Testis (tissue), 2 donors: ENCODE measurements at regions not wholly inside any gene's neighbourhood (a gene's known extent, or its start where the extent isn't known, plus 50 kb on each side); places are given as distances from the start of the nearest gene placed in this dataset.

ENCODE experiments used
- DNase-seq: peaks from one replicate; pipeline ENCODE4 v3.0.0-alpha.2; 2019
- H3K27ac ChIP-seq, 2 donors: fragments of 200-600 bp; sonication (generic); one replicate each; pipeline ENCODE4 v1.5.1; 2019
- H3K27me3 ChIP-seq: fragments of 200-600 bp; sonication (generic); one replicate; pipeline ENCODE4 v1.5.1; 2019
- H3K36me3 ChIP-seq: fragments of 200-600 bp; sonication (generic); one replicate; pipeline ENCODE4 v1.5.1; 2017; ENCODE audit warnings: low read depth; ENCODE audit errors: missing control alignments
- H3K4me1 ChIP-seq: fragments of 200-600 bp; sonication (generic); one replicate; pipeline ENCODE4 v1.5.1; 2019
- H3K4me3 ChIP-seq, 2 donors: fragments of 200-600 bp; sonication (generic); one replicate each; pipeline ENCODE4 v1.5.1; 2017 to 2019
- H3K9me3 ChIP-seq: fragments of 200-600 bp; sonication (generic); one replicate; pipeline ENCODE4 v1.5.1; 2017
- POLR2A ChIP-seq: fragments of 450-650 bp; IDR thresholded peaks from one replicate; pipeline ENCODE4 v1.6.1; 2017; ENCODE audit warnings: antibody characterized with exemption, mild to moderate bottlenecking, moderate library complexity
- WGBS, 2 donors: methylation state at CpG; one replicate each; pipeline ENCODE4 v1.1.5; 2018; 5-methylcytosine and 5-hydroxymethylcytosine counted together
- intact Hi-C: fragments of 100-400 bp; cut with DNase I; formaldehyde crosslinking; loops from one replicate; pipeline ENCODE4 v1.15.1; 2023; ENCODE audit warnings: low total_unique reads
- TF ChIP-seq, protein P1 (sequence below), 3 experiments: fragments of 450-650 bp in 2 of 3; fragments of 200-600 bp in 1 of 3; sonication (generic) in 1 of 3; IDR thresholded peaks; one replicate each; pipeline ENCODE4 v1.5.1; 2016 to 2019; ENCODE audit warnings: antibody characterized with exemption in 3 of 3, mild to moderate bottlenecking in 2 of 3, moderate library complexity in 1 of 3

DNA sequence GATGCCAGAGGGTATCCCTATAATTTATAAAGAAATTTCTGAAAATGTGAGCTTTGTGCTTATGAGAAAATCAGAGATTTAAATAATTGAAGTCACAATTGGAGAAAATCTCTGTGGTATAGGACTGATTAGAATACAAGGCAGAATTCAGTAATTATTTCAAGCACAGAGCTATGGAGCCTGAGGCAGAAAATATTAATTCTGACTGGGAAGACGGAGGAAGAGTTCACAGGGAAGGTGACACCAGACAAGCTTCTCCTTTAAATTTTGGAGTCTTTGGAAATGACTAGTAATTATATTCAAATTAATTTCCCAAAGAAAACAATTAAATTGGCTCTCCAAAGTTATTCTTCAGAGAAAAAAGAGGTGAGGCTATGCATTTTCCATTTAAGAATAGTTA is 121.5 kb downstream of the CHRM3 start:
- no peak overlapping the region for H3K4me3 ChIP-seq
- H3K9me3 ChIP-seq: no peaks in the 10 kb centered on the region
- TF ChIP-seq, protein P1, sequence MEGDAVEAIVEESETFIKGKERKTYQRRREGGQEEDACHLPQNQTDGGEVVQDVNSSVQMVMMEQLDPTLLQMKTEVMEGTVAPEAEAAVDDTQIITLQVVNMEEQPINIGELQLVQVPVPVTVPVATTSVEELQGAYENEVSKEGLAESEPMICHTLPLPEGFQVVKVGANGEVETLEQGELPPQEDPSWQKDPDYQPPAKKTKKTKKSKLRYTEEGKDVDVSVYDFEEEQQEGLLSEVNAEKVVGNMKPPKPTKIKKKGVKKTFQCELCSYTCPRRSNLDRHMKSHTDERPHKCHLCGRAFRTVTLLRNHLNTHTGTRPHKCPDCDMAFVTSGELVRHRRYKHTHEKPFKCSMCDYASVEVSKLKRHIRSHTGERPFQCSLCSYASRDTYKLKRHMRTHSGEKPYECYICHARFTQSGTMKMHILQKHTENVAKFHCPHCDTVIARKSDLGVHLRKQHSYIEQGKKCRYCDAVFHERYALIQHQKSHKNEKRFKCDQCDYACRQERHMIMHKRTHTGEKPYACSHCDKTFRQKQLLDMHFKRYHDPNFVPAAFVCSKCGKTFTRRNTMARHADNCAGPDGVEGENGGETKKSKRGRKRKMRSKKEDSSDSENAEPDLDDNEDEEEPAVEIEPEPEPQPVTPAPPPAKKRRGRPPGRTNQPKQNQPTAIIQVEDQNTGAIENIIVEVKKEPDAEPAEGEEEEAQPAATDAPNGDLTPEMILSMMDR (IDR thresholded peaks at IDR 0.05): no peak
- TF ChIP-seq POLR2A: no peak
- WGBS, 2 donors: 91 to 97% methylated on average over 1 of the region's 1 CpG
- H3K27me3 ChIP-seq: no peaks in the 10 kb centered on the region
- no peak overlapping the region for H3K27ac ChIP-seq
- no peaks in the 10 kb centered on the region for H3K4me1 ChIP-seq
- no peaks in the 10 kb centered on the region for H3K36me3 ChIP-seq
- DNase-seq: no peak
- intact Hi-C loops: no loop called here

DNA sequence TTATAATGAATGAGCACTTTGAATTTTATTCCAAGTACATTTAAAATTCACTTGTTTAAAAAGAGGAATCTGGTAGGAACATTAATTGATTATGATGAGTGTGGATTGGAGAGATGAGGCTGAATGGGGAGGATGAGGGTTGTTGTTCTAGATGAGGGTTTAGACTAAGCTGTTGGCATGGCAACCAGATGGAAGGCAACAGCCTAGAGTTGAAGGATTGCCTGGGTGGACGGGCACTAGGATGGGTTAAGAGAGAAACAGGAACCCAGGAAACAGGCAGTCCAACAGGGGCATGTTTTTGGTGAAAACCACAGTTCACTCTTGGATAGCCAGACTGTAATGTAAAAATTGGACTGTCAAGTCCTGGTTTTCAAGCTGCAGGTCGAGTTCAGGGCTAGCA is 125.5 kb downstream of the CHRM3 start:
- no peak for DNase-seq
- TF ChIP-seq, protein P1 (IDR thresholded peaks at IDR 0.05): no peak
- TF ChIP-seq POLR2A: no peak
- H3K4me3 ChIP-seq: no peak overlapping the region
- WGBS, 2 donors: 79 to 88% methylated on average over 2 of the region's 2 CpGs
- intact Hi-C loops: no loop called here
- H3K27me3 ChIP-seq: no peaks in the 10 kb centered on the region
- no peaks in the 10 kb centered on the region for H3K4me1 ChIP-seq
- H3K9me3 ChIP-seq: no peaks in the 10 kb centered on the region
- no peak overlapping the region for H3K27ac ChIP-seq
- no peaks in the 10 kb centered on the region for H3K36me3 ChIP-seq

DNA sequence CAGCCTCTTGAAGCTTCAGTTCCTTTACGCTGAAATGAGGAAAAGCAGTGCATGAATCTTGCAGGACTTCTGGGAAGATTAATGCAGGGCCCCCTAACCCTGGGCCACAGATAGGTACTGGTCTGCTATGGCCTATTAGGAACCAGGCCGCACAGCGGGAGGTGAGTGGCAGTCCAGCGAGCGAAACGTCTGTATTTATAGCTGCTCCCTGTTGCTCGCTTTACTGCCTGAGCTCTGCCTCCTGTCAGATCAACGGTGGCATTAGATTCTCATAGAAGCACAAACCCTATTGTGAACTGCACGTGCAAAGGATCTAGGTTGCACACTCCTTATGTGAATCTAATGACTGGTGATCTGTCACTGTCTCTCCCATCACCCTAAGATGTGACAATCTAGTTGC is 130.2 kb downstream of the CHRM3 start:
- TF ChIP-seq POLR2A: no peak
- TF ChIP-seq, protein P1 (IDR thresholded peaks at IDR 0.05): no peak
- no peak overlapping the region for H3K27ac ChIP-seq
- no peaks in the 10 kb centered on the region for H3K4me1 ChIP-seq
- no peaks in the 10 kb centered on the region for H3K27me3 ChIP-seq
- no peaks in the 10 kb centered on the region for H3K9me3 ChIP-seq
- H3K36me3 ChIP-seq: no peaks in the 10 kb centered on the region
- 80 to 82% methylated on average over 9 of the region's 9 CpGs for WGBS, 2 donors
- H3K4me3 ChIP-seq: no peak overlapping the region
- no peak for DNase-seq
- intact Hi-C loops: no loop called here

DNA sequence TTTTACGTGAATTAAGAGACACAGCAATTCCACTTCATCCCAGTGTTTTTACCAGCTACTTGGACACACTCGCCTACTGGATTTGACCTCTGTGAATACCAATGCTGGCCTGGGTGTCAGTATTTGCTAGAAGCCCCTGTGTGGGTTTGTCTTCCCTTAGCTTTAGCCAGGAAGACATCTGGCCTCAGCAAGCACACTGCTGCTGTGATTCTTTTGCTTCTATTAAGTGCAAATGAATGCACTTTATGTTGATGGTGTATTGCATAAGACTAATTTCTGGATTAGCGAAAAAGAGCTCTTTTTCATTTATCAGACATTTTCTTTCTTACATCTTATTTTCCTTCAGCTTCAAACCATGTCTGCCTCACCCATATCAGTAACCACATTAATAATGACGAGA is 140.0 kb downstream of the CHRM3 start:
- intact Hi-C loops: no loop called here
- TF ChIP-seq, protein P1 (IDR thresholded peaks at IDR 0.05): no peak
- no peak for TF ChIP-seq POLR2A
- Histone ChIP-seq H3K9me3 (no peaks in the 10 kb centered on the region), H3K27me3 (no peaks in the 10 kb centered on the region), H3K4me3 (no peak overlapping the region), H3K4me1 (no peaks in the 10 kb centered on the region), H3K36me3 (no peaks in the 10 kb centered on the region), H3K27ac (no peak overlapping the region)
- DNase-seq: no peak
- 78 to 82% methylated on average over 4 of the region's 4 CpGs for WGBS, 2 donors

DNA sequence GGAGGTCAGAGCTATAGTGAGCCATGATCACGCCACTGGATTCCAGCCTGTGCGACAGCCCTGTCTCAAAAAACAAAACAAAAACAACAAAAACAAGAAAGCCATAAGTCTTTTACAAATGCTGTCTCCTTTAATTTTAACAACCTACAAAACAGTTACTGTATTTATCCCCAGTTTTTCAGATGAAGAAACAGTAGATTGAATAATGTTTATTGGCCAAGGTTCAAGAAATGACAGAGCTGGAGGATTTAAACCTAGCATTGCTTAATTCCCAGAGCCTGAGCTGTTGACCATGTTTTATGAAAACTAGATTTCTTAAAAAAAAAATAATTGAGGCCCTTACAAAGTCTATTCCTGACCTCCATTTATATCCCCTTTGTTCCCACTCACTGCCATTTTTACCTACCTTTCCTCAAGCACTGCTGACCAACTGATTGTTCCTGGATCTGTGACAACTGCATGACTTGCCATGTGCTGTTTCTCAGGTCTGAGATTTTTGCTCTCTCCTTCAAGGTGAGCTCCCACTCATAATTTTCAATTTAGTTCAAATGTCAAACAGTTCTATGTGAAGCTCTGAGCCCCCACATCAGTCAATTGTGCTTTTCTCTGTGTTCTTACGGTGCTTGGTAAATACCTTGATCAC is 140.8 kb downstream of the CHRM3 start:
- DNase-seq: no peak
- TF ChIP-seq, protein P1 (IDR thresholded peaks at IDR 0.05): no peak
- TF ChIP-seq POLR2A: no peak
- intact Hi-C loops: no loop called here
- Histone ChIP-seq H3K9me3 (no peaks in the 10 kb centered on the region), H3K27me3 (no peaks in the 10 kb centered on the region), H3K4me1 (no peaks in the 10 kb centered on the region), H3K27ac (no peak overlapping the region), H3K36me3 (no peaks in the 10 kb centered on the region), H3K4me3 (no peak overlapping the region)
- WGBS, 2 donors: 90 to 91% methylated on average over 3 of the region's 3 CpGs
